ENCODE measurements at regions not wholly inside any gene's neighbourhood (a gene's known extent, or its start where the extent isn't known, plus 50 kb on each side); places are given as distances from the start of the nearest gene placed in this dataset.

GRCh38 chr12:83220774-83221173 is 534.1 kb downstream of the TMTC2 start:
- intact Hi-C loops (cut with micrococcal nuclease), result no loop called here
- ATAC-seq (ENCODE audit: low read depth) (no peak), DNase-seq (no peak)
- Mint-ChIP-seq H3K27me3 (no peaks in the 10 kb centered on the region), H3K27ac (no peak overlapping the region), H3K4me1 (no peaks in the 10 kb centered on the region), H3K9me3 (ENCODE audit: insufficient read depth) (no peaks in the 10 kb centered on the region), H3K4me3 (no peak overlapping the region)
- H3K79me2 ChIP-seq (ENCODE audit: control insufficient read depth, insufficient read depth, low read length), result no peaks in the 10 kb centered on the region
- no peaks in the 10 kb centered on the region for H3K4me1 ChIP-seq (ENCODE audit: control insufficient read depth in 2 of 2, insufficient read depth in 2 of 2, low read length in 2 of 2)
- WGBS (ENCODE audit: insufficient coverage), result no CpG with 5 or more reads among the region's 2 CpGs
- ChIA-PET POLR2A (no interaction called here), CTCF (no interaction called here)
- no peaks in the 10 kb centered on the region for H3K36me3 ChIP-seq (replicated peaks in 1 of 2; ENCODE audit: control extremely low read depth in 1 of 2, control insufficient read depth in 1 of 2, extremely low read depth in 1 of 2, insufficient read depth in 2 of 2, low read length in 1 of 2)
- no peaks in the 10 kb centered on the region for H4K20me1 ChIP-seq (ENCODE audit: control insufficient read depth, insufficient read depth, low read length, poor library complexity, severe bottlenecking)
- H3K27ac ChIP-seq (ENCODE audit: low read length in 2 of 2), result no peak overlapping the region
- no peak overlapping the region for H2AFZ ChIP-seq (ENCODE audit: insufficient read depth, low read depth, low read length, poor library complexity, severe bottlenecking)
- TF ChIP-seq EZH2 (IDR thresholded peaks at IDR 0.05; ENCODE audit: borderline replicate concordance, insufficient read depth, low read depth, low read length, poor library complexity, severe bottlenecking) (no peak), CTCF (IDR thresholded peaks at IDR 0.05) (no peak)
- H3K9me3 ChIP-seq (ENCODE audit: control extremely low read depth in 1 of 3, control insufficient read depth in 2 of 3, insufficient read depth in 1 of 3, low read length in 2 of 3), result peaks cover 0 to 8% (median 0%) of the 10 kb centered on the region in 3 donors
- no peaks in the 10 kb centered on the region for H3K27me3 ChIP-seq (replicated peaks in 1 of 4; ENCODE audit: control extremely low read depth in 1 of 4, control insufficient read depth in 3 of 4, insufficient read depth in 4 of 4, low read length in 3 of 4)
- H3K4me2 ChIP-seq (replicated peaks; ENCODE audit: low read depth, low read length, poor library complexity, severe bottlenecking), result no peak overlapping the region
- no peak overlapping the region for H3K4me3 ChIP-seq (ENCODE audit: control extremely low read depth in 1 of 5, extremely low read depth in 1 of 5, insufficient read depth in 1 of 5, low read depth in 2 of 5, low read length in 4 of 5)
- H3K9ac ChIP-seq (ENCODE audit: low read length), result no peak overlapping the region

- H3K27me3 ChIP-seq (replicated peaks in 1 of 4; ENCODE audit: control extremely low read depth in 1 of 4, control insufficient read depth in 3 of 4, insufficient read depth in 4 of 4, low read length in 3 of 4), result no peaks in the 10 kb centered on the region
- DNase-seq (no peak), ATAC-seq (ENCODE audit: low read depth) (no peak)
- H3K9me3 ChIP-seq (ENCODE audit: control extremely low read depth in 1 of 3, control insufficient read depth in 2 of 3, insufficient read depth in 1 of 3, low read length in 2 of 3), result no peaks in the 10 kb centered on the region
- Mint-ChIP-seq H3K9me3 (ENCODE audit: insufficient read depth) (no peaks in the 10 kb centered on the region), H3K27me3 (no peaks in the 10 kb centered on the region), H3K27ac (no peak overlapping the region), H3K4me3 (no peak overlapping the region), H3K4me1 (no peaks in the 10 kb centered on the region)
- intact Hi-C loops (cut with micrococcal nuclease), result no loop called here
- no peaks in the 10 kb centered on the region for H3K36me3 ChIP-seq (replicated peaks in 1 of 2; ENCODE audit: control extremely low read depth in 1 of 2, control insufficient read depth in 1 of 2, extremely low read depth in 1 of 2, insufficient read depth in 2 of 2, low read length in 1 of 2)
- H3K4me2 ChIP-seq (replicated peaks; ENCODE audit: low read depth, low read length, poor library complexity, severe bottlenecking), result no peak overlapping the region
- H4K20me1 ChIP-seq (ENCODE audit: control insufficient read depth, insufficient read depth, low read length, poor library complexity, severe bottlenecking), result no peaks in the 10 kb centered on the region
- CTCF ChIA-PET, result no interaction called here
- H2AFZ ChIP-seq (ENCODE audit: insufficient read depth, low read depth, low read length, poor library complexity, severe bottlenecking), result no peak overlapping the region
- no peak overlapping the region for H3K9ac ChIP-seq (ENCODE audit: low read length)
- H3K27ac ChIP-seq (ENCODE audit: low read length in 2 of 2), result no peak overlapping the region
- POLR2A ChIA-PET, result no interaction called here
- H3K4me1 ChIP-seq (ENCODE audit: control insufficient read depth in 2 of 2, insufficient read depth in 2 of 2, low read length in 2 of 2), result no peaks in the 10 kb centered on the region
- TF ChIP-seq CTCF (IDR thresholded peaks at IDR 0.05) (no peak), EZH2 (IDR thresholded peaks at IDR 0.05; ENCODE audit: borderline replicate concordance, insufficient read depth, low read depth, low read length, poor library complexity, severe bottlenecking) (no peak)
- no peak overlapping the region for H3K4me3 ChIP-seq (ENCODE audit: control extremely low read depth in 1 of 5, extremely low read depth in 1 of 5, insufficient read depth in 1 of 5, low read depth in 2 of 5, low read length in 4 of 5)
- WGBS (ENCODE audit: insufficient coverage), result no CpG with 5 or more reads among the region's 3 CpGs
- H3K79me2 ChIP-seq (ENCODE audit: control insufficient read depth, insufficient read depth, low read length), result no peaks in the 10 kb centered on the region
Measured at GRCh38 chr12:83216230-83216629, 529.5 kb downstream of the TMTC2 start.

Measured in B cell (primary cell).